ENCODE measurements at regions not wholly inside any gene's neighbourhood (a gene's known extent, or its start where the extent isn't known, plus 50 kb on each side); places are given as distances from the start of the nearest gene placed in this dataset.
"Not testable (repeated sequence)": the region's sequence is repeated elsewhere in the genome, so short reads cannot be mapped to it uniquely, and the experiment has no call there.

- CTCF ChIA-PET: interaction anchor here (1.0 to 2.1 kb wide), 3 partner anchors 9 to 132 kb away, joined by 3 to 9 read pairs (median 3); no protein-coding TSS in a partner anchor
- POLR2A ChIA-PET: no interaction called here
- DNase-seq (ENCODE audit: extremely low spot score): no peak
- TF ChIP-seq, protein P1, sequence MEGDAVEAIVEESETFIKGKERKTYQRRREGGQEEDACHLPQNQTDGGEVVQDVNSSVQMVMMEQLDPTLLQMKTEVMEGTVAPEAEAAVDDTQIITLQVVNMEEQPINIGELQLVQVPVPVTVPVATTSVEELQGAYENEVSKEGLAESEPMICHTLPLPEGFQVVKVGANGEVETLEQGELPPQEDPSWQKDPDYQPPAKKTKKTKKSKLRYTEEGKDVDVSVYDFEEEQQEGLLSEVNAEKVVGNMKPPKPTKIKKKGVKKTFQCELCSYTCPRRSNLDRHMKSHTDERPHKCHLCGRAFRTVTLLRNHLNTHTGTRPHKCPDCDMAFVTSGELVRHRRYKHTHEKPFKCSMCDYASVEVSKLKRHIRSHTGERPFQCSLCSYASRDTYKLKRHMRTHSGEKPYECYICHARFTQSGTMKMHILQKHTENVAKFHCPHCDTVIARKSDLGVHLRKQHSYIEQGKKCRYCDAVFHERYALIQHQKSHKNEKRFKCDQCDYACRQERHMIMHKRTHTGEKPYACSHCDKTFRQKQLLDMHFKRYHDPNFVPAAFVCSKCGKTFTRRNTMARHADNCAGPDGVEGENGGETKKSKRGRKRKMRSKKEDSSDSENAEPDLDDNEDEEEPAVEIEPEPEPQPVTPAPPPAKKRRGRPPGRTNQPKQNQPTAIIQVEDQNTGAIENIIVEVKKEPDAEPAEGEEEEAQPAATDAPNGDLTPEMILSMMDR (IDR thresholded peaks at IDR 0.05; ENCODE audit: control extremely low read depth, extremely low read depth, low read depth, missing control alignments): no peak
Measured at GRCh38 chr4:110352670-110353442, 123.1 kb upstream of the ENPEP start.

GRCh38 chr4:110348711-110349383, 127.1 kb upstream of the ENPEP start:
- TF ChIP-seq, protein P1 (IDR thresholded peaks at IDR 0.05; ENCODE audit: control extremely low read depth, extremely low read depth, low read depth, missing control alignments): no peak
- ChIA-PET CTCF (interaction anchor here (1.3 to 1.4 kb wide), 2 partner anchors 10 to 170 kb away, joined by 3 to 4 read pairs; no protein-coding TSS in a partner anchor), POLR2A (no interaction called here)
- no peak for DNase-seq (ENCODE audit: extremely low spot score)

DNA sequence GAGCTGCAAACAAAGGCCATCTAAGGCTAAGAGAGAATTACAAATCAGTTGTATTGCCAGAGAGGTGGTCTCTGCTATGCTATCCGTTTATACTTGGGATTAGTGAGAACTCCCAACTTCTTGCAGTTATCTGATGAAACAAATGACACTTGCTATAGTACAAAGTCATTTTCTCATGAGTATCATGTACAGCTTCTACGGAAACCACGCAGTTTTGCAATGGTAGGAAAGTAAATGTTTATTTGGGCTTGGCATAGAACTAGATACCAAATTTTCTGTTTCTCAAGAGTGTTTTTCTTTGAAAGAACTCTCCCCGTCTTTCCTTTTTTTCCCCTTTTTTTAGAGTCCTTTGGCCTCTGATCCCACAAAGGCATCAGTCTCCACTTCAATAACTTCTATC, 128.2 kb upstream of the ENPEP start:
- POLR2A ChIA-PET: no interaction called here
- DNase-seq (ENCODE audit: extremely low spot score): no peak
- CTCF ChIA-PET: interaction anchor here (1.2 kb wide), 1 partner anchor 342 kb away, joined by 4 read pairs; no protein-coding TSS in a partner anchor
- TF ChIP-seq, protein P1 (IDR thresholded peaks at IDR 0.05; ENCODE audit: control extremely low read depth, extremely low read depth, low read depth, missing control alignments): no peak

DNA sequence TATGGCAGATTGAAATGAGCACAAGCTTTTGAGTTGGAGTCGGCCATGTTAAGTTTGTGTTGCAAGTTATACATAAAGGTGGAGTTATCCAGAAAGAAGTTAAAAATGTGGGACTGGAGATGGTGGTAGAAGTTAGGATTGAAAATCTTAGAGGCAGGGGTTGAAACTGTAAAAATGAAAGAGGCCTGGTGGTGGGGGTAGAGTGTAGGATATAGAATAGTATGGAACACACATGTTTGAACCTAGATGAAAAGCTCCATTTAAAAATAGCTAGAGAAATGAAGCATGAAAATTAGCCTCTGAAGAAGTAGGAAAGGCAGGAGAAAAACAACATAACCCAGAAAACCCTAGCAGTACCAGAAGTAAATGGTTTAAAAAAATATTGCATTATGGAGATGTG, 131.8 kb upstream of the ENPEP start:
- ChIA-PET POLR2A (interaction anchor here (0.5 kb wide), 1 partner anchor 146 kb away, joined by 8 read pairs; the partner anchor contains the start of gene ELOVL6), CTCF (interaction anchor here (0.6 to 3.9 kb wide), 16 partner anchors 9 to 345 kb away, joined by 3 to 37 read pairs (median 5); no protein-coding TSS in a partner anchor)
- DNase-seq (ENCODE audit: extremely low spot score): no peak
- TF ChIP-seq, protein P1 (IDR thresholded peaks at IDR 0.05; ENCODE audit: control extremely low read depth, extremely low read depth, low read depth, missing control alignments): peak; percentile 10

DNA sequence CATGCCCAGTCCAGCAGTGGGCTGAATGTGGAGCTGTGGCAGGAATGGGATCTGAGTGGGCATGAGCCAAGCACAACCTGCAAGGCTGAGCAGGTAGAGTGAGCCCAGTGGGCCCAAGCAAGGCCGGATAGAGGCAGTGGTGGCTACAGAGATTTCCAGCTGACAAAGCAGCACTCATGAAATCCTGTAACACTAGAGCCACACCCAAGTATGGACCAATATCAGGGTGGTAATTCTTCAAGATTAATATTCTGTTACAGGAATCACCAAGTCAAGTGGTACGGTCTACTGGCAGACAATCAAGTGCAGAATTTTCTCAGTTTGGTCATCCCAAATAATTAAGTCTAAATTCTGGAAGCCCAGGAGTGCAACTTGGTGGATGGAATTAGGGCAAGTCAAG, 132.4 kb upstream of the ENPEP start:
- ChIA-PET CTCF (interaction anchor here (1.0 to 3.9 kb wide), 9 partner anchors 10 to 345 kb away, joined by 3 to 37 read pairs (median 9); no protein-coding TSS in a partner anchor), POLR2A (no interaction called here)
- DNase-seq (ENCODE audit: extremely low spot score): no peak
- TF ChIP-seq, protein P1 (IDR thresholded peaks at IDR 0.05; ENCODE audit: control extremely low read depth, extremely low read depth, low read depth, missing control alignments): no peak

- DNase-seq (ENCODE audit: extremely low spot score); CTCF ChIA-PET; POLR2A ChIA-PET: not testable (repeated sequence)
Measured at GRCh38 chr4:110341118-110341517, 134.8 kb upstream of the ENPEP start.

DNA sequence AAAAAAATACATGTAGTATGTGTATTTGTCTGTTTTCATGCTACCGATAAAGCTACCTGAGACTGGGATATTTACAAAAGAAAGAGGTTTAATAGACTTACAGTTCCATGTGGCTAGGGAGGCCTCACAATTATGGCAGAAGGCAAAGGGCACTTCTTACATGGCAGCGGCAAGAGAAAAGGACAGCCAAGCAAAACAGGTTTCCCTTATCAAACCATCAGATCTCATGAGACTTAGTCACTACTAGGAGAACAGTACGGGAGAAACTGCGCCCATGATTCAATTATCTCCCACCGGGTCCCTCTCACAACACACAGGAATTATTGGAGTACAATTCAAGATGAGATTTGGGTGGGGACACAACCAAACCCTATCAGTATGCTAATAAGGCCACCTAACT, 137.0 kb upstream of the ELOVL6 start:
- CTCF ChIA-PET: no interaction called here
- no peak for DNase-seq (ENCODE audit: extremely low spot score)
- POLR2A ChIA-PET: no interaction called here
- TF ChIP-seq, protein P1 (IDR thresholded peaks at IDR 0.05; ENCODE audit: control extremely low read depth, extremely low read depth, low read depth, missing control alignments): no peak

Data from GM10248 (cell line).